Neural cell (in vitro differentiated cells): ENCODE measurements at regions not wholly inside any gene's neighbourhood (a gene's known extent, or its start where the extent isn't known, plus 50 kb on each side); places are given as distances from the start of the nearest gene placed in this dataset.

Source experiments
- EP300 ChIP-seq: fragments of 450-650 bp; conservative IDR thresholded peaks from 2 replicates; pipeline ENCODE4 v1.6.1; 2014; ENCODE audit warnings: antibody characterized with exemption, mild to moderate bottlenecking, moderate library complexity; ENCODE audit not compliant: poor library complexity, severe bottlenecking
- POLR2AphosphoS5 ChIP-seq: IDR thresholded peaks from 2 replicates; pipeline ENCODE4 v1.6.1; 2012
- TAF1 ChIP-seq: IDR thresholded peaks from 2 replicates; pipeline ENCODE4 v1.6.1; 2012; ENCODE audit warnings: low read depth
- TF ChIP-seq, protein P1 (sequence below): IDR thresholded peaks from 2 replicates; pipeline ENCODE4 v1.6.1; 2012; ENCODE audit warnings: borderline replicate concordance
- TF ChIP-seq, protein P2 (sequence below): fragments of 450-650 bp; IDR thresholded peaks from 2 replicates; pipeline ENCODE4 v1.5.1; 2014; ENCODE audit warnings: antibody characterized with exemption, mild to moderate bottlenecking, moderate library complexity; ENCODE audit not compliant: poor library complexity, severe bottlenecking

DNA sequence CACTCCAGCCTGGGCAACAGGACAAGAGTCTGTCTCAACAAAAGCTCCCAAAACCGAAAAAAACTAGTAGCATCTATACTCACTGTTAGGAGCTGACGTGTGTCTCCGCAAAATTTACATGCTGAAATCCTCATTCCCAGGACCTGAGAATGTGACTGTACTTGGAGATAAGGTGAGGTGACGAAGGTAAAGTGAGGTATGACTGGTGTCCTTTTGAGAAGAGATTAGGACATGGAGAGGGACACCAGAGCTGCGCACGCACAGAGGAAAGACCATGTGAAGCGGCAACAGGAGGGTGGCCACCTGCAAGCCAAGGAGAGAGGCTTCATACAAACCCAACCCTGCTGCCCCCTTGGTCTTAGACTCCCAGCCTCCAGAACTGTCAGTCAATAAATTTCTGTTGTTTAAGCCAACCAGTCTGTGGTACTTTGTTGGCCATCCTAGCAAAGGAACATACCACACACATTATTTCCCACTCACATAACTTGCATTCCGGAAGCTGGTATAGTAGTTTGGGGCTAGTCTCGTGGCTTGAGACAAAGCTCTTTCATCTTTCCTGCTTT lies 1154.0 kb upstream of the CELF2 start:
- TF ChIP-seq, protein P1, sequence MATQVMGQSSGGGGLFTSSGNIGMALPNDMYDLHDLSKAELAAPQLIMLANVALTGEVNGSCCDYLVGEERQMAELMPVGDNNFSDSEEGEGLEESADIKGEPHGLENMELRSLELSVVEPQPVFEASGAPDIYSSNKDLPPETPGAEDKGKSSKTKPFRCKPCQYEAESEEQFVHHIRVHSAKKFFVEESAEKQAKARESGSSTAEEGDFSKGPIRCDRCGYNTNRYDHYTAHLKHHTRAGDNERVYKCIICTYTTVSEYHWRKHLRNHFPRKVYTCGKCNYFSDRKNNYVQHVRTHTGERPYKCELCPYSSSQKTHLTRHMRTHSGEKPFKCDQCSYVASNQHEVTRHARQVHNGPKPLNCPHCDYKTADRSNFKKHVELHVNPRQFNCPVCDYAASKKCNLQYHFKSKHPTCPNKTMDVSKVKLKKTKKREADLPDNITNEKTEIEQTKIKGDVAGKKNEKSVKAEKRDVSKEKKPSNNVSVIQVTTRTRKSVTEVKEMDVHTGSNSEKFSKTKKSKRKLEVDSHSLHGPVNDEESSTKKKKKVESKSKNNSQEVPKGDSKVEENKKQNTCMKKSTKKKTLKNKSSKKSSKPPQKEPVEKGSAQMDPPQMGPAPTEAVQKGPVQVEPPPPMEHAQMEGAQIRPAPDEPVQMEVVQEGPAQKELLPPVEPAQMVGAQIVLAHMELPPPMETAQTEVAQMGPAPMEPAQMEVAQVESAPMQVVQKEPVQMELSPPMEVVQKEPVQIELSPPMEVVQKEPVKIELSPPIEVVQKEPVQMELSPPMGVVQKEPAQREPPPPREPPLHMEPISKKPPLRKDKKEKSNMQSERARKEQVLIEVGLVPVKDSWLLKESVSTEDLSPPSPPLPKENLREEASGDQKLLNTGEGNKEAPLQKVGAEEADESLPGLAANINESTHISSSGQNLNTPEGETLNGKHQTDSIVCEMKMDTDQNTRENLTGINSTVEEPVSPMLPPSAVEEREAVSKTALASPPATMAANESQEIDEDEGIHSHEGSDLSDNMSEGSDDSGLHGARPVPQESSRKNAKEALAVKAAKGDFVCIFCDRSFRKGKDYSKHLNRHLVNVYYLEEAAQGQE, result no peak
- TF ChIP-seq, protein P2, sequence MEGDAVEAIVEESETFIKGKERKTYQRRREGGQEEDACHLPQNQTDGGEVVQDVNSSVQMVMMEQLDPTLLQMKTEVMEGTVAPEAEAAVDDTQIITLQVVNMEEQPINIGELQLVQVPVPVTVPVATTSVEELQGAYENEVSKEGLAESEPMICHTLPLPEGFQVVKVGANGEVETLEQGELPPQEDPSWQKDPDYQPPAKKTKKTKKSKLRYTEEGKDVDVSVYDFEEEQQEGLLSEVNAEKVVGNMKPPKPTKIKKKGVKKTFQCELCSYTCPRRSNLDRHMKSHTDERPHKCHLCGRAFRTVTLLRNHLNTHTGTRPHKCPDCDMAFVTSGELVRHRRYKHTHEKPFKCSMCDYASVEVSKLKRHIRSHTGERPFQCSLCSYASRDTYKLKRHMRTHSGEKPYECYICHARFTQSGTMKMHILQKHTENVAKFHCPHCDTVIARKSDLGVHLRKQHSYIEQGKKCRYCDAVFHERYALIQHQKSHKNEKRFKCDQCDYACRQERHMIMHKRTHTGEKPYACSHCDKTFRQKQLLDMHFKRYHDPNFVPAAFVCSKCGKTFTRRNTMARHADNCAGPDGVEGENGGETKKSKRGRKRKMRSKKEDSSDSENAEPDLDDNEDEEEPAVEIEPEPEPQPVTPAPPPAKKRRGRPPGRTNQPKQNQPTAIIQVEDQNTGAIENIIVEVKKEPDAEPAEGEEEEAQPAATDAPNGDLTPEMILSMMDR, result no peak
- TF ChIP-seq EP300, result no peak
- no peak for TF ChIP-seq POLR2AphosphoS5
- TF ChIP-seq TAF1, result no peak
